ENCODE measurements at regions not wholly inside any gene's neighbourhood (a gene's known extent, or its start where the extent isn't known, plus 50 kb on each side); places are given as distances from the start of the nearest gene placed in this dataset.

- TF ChIP-seq EZH2 (IDR thresholded peaks at IDR 0.05; ENCODE audit: low read length, missing control alignments) (no peak), CTCF (conservative IDR thresholded peaks at IDR 0.05 in 1 of 2, IDR thresholded peaks at IDR 0.05 in 1 of 2; ENCODE audit: low read depth in 1 of 2, low read length in 2 of 2) (no peak)
These were observed 348.8 kb downstream of the CGGBP1 start for GRCh38 chr3:87710028-87710427.

Measured in fibroblast of lung (primary cell).